ENCODE measurements at regions not wholly inside any gene's neighbourhood (a gene's known extent, or its start where the extent isn't known, plus 50 kb on each side); places are given as distances from the start of the nearest gene placed in this dataset.

DNA sequence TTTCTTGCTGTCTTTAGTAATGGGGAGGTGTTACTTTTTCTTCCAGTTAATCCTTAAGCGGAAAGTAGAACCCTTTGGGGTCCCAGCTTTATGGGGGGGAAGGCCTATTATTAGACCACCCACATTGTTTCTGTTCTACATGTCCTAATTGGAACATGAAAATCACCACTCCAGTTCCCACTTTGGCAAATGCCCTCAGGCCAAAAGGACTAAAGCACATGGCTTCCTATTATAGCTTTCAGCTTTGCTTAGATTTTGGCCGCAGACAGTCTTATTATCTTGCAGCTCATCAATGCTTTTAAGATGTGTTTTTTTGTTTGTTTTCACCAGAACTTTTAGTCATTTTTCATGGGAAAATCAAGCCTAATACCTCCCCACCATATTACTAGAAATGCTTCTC, 296.8 kb upstream of the ANKH start:
- no peak for TF ChIP-seq CTCF (IDR thresholded peaks at IDR 0.05 in 8 of 11, conservative IDR thresholded peaks at IDR 0.05 in 3 of 11)
- no peak for TF ChIP-seq POLR2A (IDR thresholded peaks at IDR 0.05)
- TF ChIP-seq POLR2AphosphoS5 (IDR thresholded peaks at IDR 0.05), result no peak

Measured in spleen (tissue), 7 donors.